RCC 7860 (cell line): ENCODE measurements at regions not wholly inside any gene's neighbourhood (a gene's known extent, or its start where the extent isn't known, plus 50 kb on each side); places are given as distances from the start of the nearest gene placed in this dataset.
"Not testable (repeated sequence)": the region's sequence is repeated elsewhere in the genome, so short reads cannot be mapped to it uniquely, and the experiment has no call there.

Experiments
- DNase-seq: peaks from one replicate; pipeline ENCODE4 v3.0.0-alpha.2; 2015; ENCODE audit warnings: low spot score
- FAIRE-seq: peaks from 2 replicates; lab custom pipeline; 2012; peaks lifted over from hg19 to GRCh38; lab: Jason Lieb, UNC

GRCh38 chr5:43839218-43839617 is 236.2 kb downstream of the NNT start:
- no peak for FAIRE-seq
- no peak for DNase-seq

DNA sequence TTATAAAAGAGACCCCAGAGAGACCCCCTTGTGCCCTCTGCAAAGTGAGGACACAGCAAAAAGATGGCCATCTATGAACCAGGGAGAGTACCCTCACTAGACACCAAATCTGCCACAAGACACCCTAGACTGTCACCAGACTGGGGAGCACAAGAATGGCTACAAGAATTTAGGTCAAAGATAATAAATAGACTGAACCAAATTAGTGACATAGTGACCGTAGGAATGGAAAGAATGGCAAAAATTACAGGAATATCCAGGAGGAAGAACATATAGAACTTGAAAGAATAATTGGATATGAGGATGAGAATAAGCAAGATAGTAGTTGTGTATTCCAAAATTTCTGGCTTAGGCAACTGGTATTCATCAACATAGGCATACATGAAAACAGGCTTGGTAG is 235.0 kb downstream of the NNT start:
- DNase-seq (no peak), FAIRE-seq (no peak)

DNA sequence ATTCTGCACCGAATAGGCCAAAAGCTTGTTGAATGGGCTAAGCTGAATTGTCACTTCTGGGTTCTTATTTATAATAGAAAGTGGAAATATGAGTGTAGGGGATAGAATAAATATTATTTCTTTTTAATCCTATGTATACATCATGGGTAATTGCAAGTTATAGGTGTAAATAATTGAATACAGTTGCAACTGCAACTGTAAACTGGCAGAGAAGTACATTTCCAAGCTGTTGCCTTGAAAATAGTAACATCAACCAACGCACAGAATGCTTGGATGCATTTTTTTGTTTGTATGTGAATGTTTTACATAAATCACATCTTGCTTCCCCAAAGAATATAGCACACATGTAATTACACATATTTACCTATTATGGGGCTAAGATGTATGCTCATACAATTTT is 234.1 kb downstream of the NNT start:
- FAIRE-seq: no peak
- DNase-seq: no peak

DNA sequence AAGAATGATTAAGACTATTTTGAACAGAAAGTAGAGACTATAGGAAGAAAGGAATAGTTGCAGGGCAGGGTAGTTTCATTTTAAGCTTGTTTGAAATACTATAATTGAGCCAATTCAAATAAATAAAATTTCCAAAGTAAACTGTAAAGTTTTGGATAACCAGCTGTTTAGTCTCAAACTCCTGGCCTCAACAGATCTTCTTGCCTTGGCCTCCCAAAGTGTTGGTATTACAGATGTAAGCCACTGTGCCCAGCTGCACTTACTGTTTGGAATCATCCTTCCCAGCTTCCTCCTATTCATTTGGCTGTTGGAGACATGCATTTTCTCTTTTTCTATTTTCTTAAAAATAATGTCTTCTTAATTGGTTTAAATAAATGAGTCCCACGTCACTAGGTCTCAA is 231.0 kb downstream of the NNT start:
- DNase-seq (no peak), FAIRE-seq (no peak)

GRCh38 chr5:43824325-43824964 is 221.5 kb downstream of the NNT start:
- not testable (repeated sequence) for DNase-seq, FAIRE-seq

- not testable (repeated sequence) for FAIRE-seq, DNase-seq
These were observed 215.4 kb downstream of the NNT start for GRCh38 chr5:43818394-43818793.

DNA sequence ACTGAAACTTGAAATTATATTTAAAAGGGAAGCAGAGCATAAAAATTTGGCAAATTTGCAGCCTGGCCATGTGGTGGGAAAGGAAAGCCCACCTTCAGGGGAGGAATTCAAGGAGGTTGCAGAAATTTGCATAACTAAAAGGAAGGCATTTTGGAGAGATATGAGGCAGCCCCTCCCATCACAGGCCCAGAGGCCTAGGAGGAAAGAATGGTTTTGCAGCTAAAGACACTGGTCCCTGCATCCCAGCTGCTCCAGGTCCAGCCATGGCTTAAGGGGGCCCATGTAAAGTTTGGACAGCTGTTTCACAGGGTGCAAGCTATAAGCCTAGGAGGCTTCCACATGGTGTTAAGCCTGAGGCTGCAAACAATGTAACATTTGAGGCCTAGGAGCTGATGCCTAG is 212.5 kb downstream of the NNT start:
- FAIRE-seq: no peak

DNA sequence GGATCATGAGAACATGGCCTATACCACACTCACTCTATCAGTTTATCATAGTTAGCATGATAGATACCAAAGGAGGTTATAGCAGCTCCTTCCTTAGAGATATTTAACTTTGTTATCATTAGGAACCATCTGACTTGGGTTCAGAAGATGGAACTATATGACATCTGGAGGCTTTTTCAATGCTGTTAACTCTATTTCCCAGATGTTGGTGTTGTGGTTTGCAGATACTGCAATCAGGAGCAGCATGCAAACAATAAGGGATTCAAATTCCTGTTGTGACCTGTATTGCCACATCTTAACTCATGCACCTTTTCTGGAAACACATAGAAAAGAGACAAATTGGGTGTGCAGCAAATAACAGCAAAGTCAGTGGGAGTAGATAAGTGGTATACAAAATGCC is 201.7 kb downstream of the NNT start:
- no peak for DNase-seq
- no peak for FAIRE-seq

More for the DNA sequence above, 212.5 kb downstream of the NNT start:
- no peak for DNase-seq

GRCh38 chr5:43804041-43804440 is 201.1 kb downstream of the NNT start:
- FAIRE-seq: no peak
- no peak for DNase-seq

DNA sequence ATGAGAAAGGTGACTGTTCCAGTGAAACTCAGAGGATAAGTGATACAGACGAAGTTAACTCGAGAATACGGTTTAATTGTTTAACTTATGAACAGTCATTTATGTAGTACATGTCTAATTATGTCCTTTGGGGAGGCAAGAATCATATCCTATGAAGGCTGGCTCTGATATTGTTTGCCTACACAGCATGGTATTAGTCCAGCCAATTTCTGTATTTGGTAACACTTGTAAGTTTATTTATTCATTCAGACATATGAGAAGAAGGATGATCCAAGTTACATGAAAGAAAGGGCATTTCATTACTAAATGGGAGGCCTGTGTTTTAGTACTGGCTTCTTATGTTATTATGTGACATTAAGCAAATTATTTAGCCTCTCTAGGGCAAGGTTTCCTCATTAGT is 199.7 kb downstream of the NNT start:
- FAIRE-seq: no peak
- DNase-seq: no peak

- DNase-seq (no peak), FAIRE-seq (no peak)
These were observed 199.1 kb downstream of the NNT start for GRCh38 chr5:43802119-43802518.

DNA sequence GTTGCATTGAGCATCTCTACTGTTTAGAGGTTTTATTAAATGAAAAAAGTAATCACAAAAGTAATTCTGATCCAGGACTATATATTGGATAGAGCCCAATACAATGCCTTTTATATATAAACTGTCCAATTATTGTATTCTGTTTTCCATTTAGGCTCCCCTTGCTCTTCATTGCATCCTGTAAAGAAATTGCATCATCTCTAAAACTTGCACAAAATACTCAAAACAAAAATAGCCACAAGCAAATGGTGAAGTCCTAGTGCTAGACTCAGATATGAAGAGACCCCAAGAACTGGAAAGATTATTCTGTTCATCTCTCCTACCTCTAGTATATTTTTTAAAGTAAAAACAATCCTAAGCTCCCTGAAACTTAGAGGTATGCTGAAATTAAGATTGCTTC is 195.8 kb downstream of the NNT start:
- FAIRE-seq: no peak
- no peak for DNase-seq

DNA sequence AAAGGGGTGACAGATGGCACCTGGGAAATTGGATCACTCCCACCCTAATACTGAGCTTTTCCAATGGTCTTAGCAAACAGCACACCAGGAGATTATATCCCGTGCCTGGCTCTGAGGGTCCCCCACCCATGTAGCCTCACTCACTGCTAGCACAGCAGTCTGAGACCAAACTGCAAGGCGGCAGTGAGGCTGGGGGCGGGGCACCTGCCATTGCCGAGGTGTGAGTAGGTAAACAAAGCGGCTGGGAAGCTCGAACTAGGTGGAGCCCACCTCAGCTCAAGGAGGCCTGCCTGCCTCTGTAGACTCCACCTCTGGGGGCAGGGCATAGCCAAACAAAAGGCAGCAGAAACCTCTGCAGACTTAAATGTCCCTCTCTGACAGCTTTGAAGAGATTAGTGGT is 188.9 kb downstream of the NNT start:
- not testable (repeated sequence) for FAIRE-seq, DNase-seq

DNA sequence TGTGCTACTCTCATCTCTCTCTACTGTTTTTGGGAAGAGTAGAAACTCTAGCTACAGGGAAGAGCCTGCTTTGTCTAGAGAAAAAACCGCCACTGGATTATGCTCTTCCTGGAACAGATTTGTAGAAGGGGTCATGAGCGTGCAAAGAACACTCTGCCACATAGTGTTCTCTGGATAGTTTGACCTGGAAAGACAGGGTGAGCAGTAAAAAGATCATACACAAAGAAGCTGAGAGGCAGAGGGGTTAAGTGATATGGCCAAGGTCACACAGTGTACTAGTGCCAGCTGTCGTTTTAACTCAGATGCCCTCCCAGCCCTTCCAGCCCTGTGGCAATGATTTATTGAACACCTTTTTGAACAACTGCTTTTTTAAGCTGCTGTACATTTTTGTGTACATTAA is 182.2 kb downstream of the NNT start:
- no peak for FAIRE-seq
- DNase-seq: no peak

DNA sequence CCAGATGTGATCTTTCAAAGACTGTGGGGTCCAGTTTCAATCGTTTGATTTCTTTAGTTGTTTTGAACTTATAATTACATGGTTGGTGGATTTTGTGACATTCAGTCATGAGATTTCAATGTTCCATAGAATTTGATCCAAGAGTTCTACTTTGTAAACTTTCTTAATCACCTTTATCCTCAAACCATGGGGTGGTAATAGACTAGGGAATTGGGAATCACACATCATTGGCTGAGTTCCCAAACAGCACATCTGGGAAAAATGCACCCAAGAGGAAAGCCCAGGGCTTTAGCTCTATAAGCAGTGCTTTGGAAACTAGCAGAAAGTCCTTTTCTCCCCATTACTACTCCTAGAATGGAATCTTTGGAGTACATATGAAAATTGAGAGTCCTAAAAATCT is 177.6 kb downstream of the NNT start:
- DNase-seq (no peak), FAIRE-seq (no peak)

DNA sequence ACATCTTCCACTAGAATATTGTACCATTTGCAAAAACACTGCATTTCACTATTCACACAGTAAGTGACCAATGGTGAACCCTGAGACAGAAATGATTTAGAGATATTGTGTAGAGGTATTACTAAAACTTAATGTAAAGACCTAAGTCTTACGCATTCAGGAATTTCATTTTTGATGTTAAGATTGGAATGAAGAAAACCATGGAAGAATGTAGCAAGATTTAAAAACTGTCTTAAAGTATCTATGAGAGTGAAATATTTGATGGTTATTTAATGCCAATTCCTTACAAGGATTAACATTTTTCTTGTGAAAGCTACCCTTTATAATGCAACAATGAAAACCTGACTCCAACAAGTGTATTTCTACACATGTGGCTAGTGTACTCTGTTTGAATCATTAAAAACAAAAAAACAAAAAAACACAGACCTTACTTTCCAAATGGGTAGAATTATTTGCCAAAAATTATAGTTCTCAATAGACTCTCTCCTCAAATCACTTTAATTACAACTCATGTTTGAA is 172.0 kb downstream of the NNT start:
- no peak for DNase-seq
- no peak for FAIRE-seq

GRCh38 chr5:43773478-43773844 is 170.5 kb downstream of the NNT start:
- DNase-seq (peak; percentile 57), FAIRE-seq (peak; percentile 85)

DNA sequence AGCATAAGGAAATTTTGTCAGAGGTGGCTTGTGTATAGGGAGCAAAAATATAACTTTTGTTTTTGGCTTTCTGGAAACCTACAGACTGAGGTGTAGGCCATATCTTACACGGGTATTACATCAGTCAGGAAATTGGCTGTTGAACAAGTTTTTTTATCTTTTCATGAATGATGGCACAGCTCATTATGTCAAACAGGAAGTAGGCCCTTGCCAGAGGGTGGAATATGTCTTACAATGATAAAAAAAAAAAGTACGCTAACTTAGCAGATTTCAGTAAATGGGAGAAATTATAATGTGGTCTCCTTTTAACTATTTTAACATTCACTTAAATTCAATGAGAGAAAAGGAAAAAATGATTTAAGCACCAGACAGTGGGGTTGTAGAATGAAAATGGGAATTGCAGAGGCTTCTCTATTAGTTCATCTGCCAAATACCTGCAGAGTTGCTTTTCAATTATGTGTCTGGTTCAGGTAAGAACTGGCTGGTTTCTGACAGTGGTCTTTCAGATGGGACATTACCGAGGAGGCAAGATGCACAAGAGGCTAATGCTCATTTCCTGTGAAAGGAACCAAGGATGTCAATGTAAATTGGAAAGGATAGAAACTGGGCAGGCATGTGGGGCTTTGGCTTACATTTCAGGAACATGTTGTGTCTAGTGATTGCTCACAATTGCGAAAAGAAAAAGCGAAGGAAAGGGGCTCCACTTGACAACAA is 169.9 kb downstream of the NNT start:
- DNase-seq (no peak), FAIRE-seq (no peak)

DNA sequence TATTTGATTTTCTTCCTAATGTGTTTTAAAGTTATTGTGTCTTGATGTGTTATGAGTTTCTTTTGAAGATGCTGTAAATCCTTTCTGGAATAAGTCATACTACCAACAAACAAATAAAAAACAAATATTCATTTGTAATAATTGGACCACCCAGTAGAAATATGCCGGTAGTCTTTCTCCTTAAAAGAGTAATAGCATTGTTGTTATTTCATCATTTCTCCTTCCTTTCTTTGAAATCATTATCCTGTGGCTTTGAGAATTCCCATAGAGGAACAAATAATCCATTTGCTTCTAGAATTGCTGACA is 169.4 kb downstream of the NNT start:
- DNase-seq (no peak), FAIRE-seq (no peak)

DNA sequence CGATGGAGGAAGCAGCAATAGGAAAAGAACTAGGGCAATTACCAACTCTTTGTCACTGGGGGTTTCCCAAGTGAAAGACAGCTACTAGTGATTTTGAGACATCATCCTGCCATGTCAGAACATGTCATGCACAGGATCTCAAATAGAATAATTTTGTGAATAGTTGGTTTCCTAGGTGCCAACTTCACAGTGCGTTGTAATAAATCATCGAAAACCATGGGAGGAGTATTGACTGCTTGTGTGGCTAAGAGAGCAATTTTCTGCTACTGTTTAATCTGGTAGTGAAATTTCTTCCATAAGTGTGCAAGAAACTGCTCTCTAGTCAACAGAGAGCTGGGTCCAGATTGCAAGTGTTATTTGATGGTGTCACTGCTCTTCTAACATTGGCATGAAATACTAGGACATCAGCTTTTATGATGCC is 168.6 kb downstream of the NNT start:
- no peak for FAIRE-seq
- no peak for DNase-seq

GRCh38 chr5:43769571-43770355 is 166.8 kb downstream of the NNT start:
- DNase-seq: no peak

More at GRCh38 chr5:43769571-43770355, 166.8 kb downstream of the NNT start:
- no peak for FAIRE-seq
